GM23248 (cell line): ENCODE measurements at regions not wholly inside any gene's neighbourhood (a gene's known extent, or its start where the extent isn't known, plus 50 kb on each side); places are given as distances from the start of the nearest gene placed in this dataset.

ENCODE experiments used
- EZH2 ChIP-seq: fragments of 200-600 bp; sonication (generic); IDR thresholded peaks from 2 replicates; pipeline ENCODE4 v1.6.1; 2018; ENCODE audit warnings: antibody characterized with exemption, mild to moderate bottlenecking; ENCODE audit not compliant: insufficient read depth, poor library complexity, severe bottlenecking
- EZH2phosphoT487 ChIP-seq: fragments of 200-600 bp; sonication (generic); IDR thresholded peaks from 2 replicates; pipeline ENCODE4 v1.6.1; 2018; ENCODE audit warnings: antibody characterized with exemption, moderate library complexity, mild to moderate bottlenecking, low read depth; ENCODE audit not compliant: insufficient read depth

DNA sequence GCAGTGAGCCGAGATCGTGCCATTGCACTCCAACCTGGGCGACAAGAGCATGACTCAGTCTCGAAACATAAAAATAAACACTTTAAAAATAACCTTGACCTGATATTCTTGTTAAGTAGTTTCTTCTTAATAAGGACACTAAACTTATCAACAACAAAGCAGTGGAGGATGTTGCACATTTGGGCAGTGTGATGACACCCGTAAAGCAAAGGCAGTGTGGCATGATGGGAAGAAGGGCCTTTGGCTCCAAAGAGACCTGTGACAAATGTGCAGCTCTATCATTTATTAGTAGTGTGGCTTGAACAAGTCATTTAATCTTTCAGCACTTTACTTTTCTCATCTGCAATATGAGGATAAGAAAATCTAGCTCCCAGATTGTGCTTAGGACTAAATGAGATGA, 348.0 kb upstream of the PLD5 start:
- no peak for TF ChIP-seq EZH2phosphoT487
- TF ChIP-seq EZH2: no peak
